NB4 (cell line): ENCODE measurements at regions not wholly inside any gene's neighbourhood (a gene's known extent, or its start where the extent isn't known, plus 50 kb on each side); places are given as distances from the start of the nearest gene placed in this dataset.

Experiments
- DNase-seq: peaks from one replicate; pipeline ENCODE4 v3.0.0; 2010; ENCODE audit warnings: low read depth
- H3K4me3 ChIP-seq: one replicate; pipeline ENCODE4 v1.5.1; 2011; ENCODE audit warnings: mild to moderate bottlenecking, low read depth, low read length, moderate library complexity
- MYC ChIP-seq: IDR thresholded peaks from 2 replicates; pipeline ENCODE4 v1.6.1; 2011; ENCODE audit warnings: low read depth, low read length
- POLR2A ChIP-seq: IDR thresholded peaks from 2 replicates; pipeline ENCODE4 v1.6.1; 2011; ENCODE audit warnings: mild to moderate bottlenecking; ENCODE audit not compliant: insufficient read length; ENCODE audit errors: extremely low read depth
- TF ChIP-seq, protein P1 (sequence below): IDR thresholded peaks from one replicate; pipeline ENCODE4 v1.5.1; 2012; ENCODE audit warnings: low read depth, low read length
- TF ChIP-seq, protein P2 (sequence below): IDR thresholded peaks from 2 replicates; pipeline ENCODE4 v1.6.1; 2011; ENCODE audit warnings: low read depth, low read length

DNA sequence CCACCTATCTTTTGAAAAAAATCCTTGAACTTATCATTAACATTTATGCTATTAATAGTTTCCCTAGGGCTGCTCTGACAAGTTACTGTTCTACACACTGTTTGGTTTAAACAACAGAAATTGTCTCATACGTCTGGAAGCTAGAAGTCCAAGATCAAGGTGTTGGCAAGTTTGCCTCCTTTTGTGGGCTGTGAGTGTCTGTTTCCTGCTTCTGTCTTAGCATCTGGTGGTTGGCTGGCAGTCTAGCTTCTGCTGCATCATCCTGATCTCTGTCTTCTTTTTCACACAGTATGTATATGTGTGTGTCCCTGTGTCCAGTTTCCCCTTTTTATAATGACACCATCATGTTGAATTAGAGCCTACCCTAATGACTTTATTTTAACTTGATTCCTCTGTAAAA, 154.8 kb downstream of the RPS12 start:
- no peak overlapping the region for H3K4me3 ChIP-seq
- TF ChIP-seq, protein P1, sequence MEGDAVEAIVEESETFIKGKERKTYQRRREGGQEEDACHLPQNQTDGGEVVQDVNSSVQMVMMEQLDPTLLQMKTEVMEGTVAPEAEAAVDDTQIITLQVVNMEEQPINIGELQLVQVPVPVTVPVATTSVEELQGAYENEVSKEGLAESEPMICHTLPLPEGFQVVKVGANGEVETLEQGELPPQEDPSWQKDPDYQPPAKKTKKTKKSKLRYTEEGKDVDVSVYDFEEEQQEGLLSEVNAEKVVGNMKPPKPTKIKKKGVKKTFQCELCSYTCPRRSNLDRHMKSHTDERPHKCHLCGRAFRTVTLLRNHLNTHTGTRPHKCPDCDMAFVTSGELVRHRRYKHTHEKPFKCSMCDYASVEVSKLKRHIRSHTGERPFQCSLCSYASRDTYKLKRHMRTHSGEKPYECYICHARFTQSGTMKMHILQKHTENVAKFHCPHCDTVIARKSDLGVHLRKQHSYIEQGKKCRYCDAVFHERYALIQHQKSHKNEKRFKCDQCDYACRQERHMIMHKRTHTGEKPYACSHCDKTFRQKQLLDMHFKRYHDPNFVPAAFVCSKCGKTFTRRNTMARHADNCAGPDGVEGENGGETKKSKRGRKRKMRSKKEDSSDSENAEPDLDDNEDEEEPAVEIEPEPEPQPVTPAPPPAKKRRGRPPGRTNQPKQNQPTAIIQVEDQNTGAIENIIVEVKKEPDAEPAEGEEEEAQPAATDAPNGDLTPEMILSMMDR, result no peak
- TF ChIP-seq MYC, result no peak
- TF ChIP-seq, protein P2, sequence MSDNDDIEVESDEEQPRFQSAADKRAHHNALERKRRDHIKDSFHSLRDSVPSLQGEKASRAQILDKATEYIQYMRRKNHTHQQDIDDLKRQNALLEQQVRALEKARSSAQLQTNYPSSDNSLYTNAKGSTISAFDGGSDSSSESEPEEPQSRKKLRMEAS, result no peak
- no peak for TF ChIP-seq POLR2A
- no peak for DNase-seq

DNA sequence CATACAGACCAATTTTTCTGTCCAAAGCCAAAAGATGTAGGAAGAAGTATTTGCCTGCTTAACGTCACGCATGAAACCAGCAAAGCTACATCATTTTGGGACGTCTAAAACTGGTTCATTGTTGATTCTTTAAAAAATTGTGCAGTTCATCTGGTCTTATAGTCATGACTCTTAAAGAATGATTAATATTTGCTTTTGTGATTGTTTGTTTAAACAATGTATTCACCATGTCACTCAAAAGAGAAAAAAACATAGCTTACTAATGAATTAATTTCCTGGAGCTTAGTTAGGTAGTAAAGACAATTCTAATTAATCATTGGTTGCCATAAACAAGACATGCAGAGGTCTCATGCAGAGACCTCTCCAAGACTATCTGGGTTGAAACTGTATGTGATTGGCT, 157.3 kb downstream of the RPS12 start:
- DNase-seq, result no peak
- H3K4me3 ChIP-seq, result no peak overlapping the region
- TF ChIP-seq, protein P2, result no peak
- TF ChIP-seq POLR2A (no peak), MYC (no peak)
- TF ChIP-seq, protein P1, result no peak

DNA sequence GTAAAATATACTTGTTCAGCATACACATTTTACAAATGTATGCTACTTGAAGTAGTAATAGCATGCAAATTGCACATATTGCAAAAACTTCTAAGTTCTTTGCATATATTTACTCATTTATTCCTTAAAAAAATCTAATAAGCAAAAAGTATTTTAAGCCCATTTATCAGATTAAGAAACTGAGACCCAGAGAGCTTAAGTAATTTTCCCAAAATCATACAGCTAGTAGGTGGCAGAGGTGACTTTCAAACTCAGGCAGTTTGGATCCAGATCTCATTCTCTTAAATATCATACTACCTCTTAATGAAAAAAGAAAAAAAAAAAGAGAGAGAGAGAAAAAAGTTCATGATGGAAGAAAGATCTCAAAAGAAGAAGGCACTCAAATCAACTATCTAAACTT, 157.9 kb downstream of the RPS12 start:
- DNase-seq, result no peak
- TF ChIP-seq, protein P2, result no peak
- no peak for TF ChIP-seq POLR2A
- TF ChIP-seq MYC, result no peak

DNA sequence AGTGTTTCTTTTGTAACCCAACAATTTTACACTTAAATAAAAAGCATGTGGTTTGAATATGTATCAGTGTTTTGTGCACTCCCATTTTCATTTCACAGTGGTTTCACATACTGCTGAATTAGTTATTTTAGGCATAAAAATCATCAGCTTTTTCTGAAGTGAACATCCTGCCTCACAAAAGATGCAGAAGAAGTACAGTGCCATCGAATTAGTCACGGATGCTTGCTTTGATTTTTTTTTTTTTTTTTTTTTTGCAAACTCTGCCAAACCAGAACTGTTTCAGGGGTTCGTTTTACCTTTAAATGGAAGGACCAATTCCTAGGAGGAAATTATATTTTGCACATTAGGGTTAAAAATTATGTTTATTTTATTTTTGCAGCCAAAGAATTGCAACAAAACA, 158.6 kb downstream of the RPS12 start:
- H3K4me3 ChIP-seq, result no peak overlapping the region
- DNase-seq, result no peak
- no peak for TF ChIP-seq POLR2A
- TF ChIP-seq, protein P2, result no peak
- TF ChIP-seq, protein P1, result no peak
- TF ChIP-seq MYC, result no peak

More for the DNA sequence above, 157.9 kb downstream of the RPS12 start:
- no peak overlapping the region for H3K4me3 ChIP-seq

DNA sequence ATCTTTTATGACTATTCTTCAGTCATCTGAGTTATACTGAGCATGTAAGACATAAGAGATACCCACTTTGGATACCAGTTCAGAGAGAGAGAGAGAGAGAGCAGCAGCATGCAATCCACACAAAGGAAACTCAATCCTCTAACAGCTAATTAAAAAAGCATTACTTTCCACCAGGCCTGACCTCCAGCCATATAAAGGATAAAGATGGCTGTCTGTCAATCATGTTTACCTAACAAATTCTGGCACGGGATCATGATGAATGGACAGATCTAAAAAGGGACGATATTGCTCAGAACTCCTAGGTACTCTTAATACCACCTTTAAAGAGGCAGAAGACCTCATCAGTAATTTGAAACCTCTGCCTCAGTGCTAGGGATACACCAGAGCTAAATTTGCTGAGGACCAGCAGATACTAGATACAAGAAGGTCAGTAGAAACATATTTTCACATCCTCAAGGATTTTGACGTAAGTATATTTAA, 159.2 kb downstream of the RPS12 start:
- H3K4me3 ChIP-seq, result no peak overlapping the region
- DNase-seq, result no peak
- TF ChIP-seq MYC (no peak), POLR2A (no peak)
- TF ChIP-seq, protein P2, result no peak
- TF ChIP-seq, protein P1, result no peak

DNA sequence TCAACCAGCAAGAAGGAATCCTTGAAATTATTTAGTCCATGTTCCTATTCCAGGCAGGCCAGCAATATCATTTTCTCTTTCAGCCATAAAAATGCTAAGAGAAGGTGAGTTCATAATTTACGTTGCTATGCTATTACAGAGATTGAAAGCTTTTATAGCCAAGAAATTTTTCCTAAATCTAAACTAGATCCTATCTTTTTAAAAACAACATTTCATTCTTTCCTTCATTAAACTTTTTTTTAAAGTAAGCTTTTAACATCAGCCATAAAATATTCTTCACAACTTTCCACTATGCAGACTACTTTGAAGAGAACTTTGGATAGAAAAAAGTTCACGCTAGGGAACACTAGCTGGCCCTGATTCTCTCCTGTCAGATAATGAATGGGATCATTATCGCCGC, 159.8 kb downstream of the RPS12 start:
- TF ChIP-seq POLR2A (no peak), MYC (no peak)
- TF ChIP-seq, protein P1, result no peak
- TF ChIP-seq, protein P2, result no peak
- DNase-seq, result no peak
- H3K4me3 ChIP-seq, result no peak overlapping the region
